ENCODE measurements at regions not wholly inside any gene's neighbourhood (a gene's known extent, or its start where the extent isn't known, plus 50 kb on each side); places are given as distances from the start of the nearest gene placed in this dataset.

DNA sequence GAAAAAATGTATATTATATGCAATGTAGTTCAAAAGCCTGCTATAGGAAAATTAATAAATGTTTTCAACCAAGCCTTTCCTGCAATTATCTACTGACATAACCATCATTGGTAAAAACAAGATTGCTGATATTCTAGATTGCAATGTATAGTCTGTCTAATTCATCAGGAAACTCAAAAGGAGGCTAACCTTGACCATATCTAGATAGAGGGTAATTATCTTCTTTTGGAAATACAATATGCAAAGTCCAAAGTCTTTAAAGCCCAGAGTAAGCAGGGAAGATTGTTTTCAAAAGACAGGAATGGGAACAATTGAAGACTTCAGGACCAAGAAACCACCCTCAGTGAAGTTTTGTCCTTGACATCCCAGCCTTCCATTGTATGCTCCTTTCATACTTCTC lies 123.1 kb upstream of the GLRA2 start:
- POLR2A ChIA-PET, result no interaction called here
- TF ChIP-seq KLF10 (tag by site-specific recombination; IDR thresholded peaks at IDR 0.05) (no peak), ZNF211 (tag by site-specific recombination; IDR thresholded peaks at IDR 0.05; ENCODE audit: low read depth) (no peak), ZNF501 (tag by site-specific recombination; IDR thresholded peaks at IDR 0.05) (no peak), ZNF423 (tag by site-specific recombination; IDR thresholded peaks at IDR 0.05) (no peak), ZNF174 (tag by site-specific recombination; IDR thresholded peaks at IDR 0.05) (no peak), ZNF175 (tag by site-specific recombination; IDR thresholded peaks at IDR 0.05) (no peak), ELK4 (IDR thresholded peaks at IDR 0.05; ENCODE audit: borderline replicate concordance, low read depth, low read length) (no peak), RBAK (tag by site-specific recombination; IDR thresholded peaks at IDR 0.05) (no peak), ZNF157 (tag by site-specific recombination; IDR thresholded peaks at IDR 0.05) (no peak), ZNF155 (tag by site-specific recombination; IDR thresholded peaks at IDR 0.05) (no peak), ZNF658 (tag by site-specific recombination; IDR thresholded peaks at IDR 0.05) (no peak), ZNF600 (tag by site-specific recombination; IDR thresholded peaks at IDR 0.05) (no peak), ZBTB6 (tag by site-specific recombination; IDR thresholded peaks at IDR 0.05) (no peak), GLI4 (tag by site-specific recombination; IDR thresholded peaks at IDR 0.05) (no peak), ZNF843 (tag by site-specific recombination; IDR thresholded peaks at IDR 0.05) (no peak), ZNF324 (tag by site-specific recombination; IDR thresholded peaks at IDR 0.05) (no peak), ZBTB7A (tag by site-specific recombination; IDR thresholded peaks at IDR 0.05; ENCODE audit: low read depth) (no peak), ZNF677 (tag by site-specific recombination; IDR thresholded peaks at IDR 0.05) (no peak)
- TF ChIP-seq, protein P1, sequence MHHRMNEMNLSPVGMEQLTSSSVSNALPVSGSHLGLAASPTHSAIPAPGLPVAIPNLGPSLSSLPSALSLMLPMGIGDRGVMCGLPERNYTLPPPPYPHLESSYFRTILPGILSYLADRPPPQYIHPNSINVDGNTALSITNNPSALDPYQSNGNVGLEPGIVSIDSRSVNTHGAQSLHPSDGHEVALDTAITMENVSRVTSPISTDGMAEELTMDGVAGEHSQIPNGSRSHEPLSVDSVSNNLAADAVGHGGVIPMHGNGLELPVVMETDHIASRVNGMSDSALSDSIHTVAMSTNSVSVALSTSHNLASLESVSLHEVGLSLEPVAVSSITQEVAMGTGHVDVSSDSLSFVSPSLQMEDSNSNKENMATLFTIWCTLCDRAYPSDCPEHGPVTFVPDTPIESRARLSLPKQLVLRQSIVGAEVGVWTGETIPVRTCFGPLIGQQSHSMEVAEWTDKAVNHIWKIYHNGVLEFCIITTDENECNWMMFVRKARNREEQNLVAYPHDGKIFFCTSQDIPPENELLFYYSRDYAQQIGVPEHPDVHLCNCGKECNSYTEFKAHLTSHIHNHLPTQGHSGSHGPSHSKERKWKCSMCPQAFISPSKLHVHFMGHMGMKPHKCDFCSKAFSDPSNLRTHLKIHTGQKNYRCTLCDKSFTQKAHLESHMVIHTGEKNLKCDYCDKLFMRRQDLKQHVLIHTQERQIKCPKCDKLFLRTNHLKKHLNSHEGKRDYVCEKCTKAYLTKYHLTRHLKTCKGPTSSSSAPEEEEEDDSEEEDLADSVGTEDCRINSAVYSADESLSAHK (tag by site-specific recombination; IDR thresholded peaks at IDR 0.05), result no peak
- TF ChIP-seq, protein P2, sequence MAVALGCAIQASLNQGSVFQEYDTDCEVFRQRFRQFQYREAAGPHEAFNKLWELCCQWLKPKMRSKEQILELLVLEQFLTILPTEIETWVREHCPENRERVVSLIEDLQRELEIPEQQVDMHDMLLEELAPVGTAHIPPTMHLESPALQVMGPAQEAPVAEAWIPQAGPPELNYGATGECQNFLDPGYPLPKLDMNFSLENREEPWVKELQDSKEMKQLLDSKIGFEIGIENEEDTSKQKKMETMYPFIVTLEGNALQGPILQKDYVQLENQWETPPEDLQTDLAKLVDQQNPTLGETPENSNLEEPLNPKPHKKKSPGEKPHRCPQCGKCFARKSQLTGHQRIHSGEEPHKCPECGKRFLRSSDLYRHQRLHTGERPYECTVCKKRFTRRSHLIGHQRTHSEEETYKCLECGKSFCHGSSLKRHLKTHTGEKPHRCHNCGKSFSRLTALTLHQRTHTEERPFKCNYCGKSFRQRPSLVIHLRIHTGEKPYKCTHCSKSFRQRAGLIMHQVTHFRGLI (tag by site-specific recombination; IDR thresholded peaks at IDR 0.05), result no peak

DNA sequence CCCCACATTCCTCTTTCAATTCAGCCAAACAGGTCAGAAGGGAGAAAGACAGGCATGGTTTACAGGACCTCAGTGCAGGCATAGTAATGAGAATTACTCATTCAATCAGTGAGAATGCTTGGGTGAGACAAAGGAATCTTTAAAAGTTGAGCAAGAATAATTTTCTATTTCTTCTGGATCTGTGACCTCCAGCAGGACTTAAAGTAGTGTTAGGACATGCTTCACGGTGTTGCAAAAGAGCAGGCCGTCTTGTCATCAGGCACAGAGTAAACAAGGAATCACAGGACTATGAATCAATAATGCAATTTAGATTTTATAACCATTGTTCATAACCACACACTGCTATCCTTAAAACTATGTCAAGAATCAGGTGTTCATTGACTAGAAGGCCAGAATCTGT lies 130.6 kb upstream of the GLRA2 start:
- Histone ChIP-seq H3K4me3 (ENCODE audit: low read depth, low read length) (no peak overlapping the region), H3K9me3 (ENCODE audit: control insufficient read depth, insufficient read depth, low read depth, low read length) (peaks cover 2% of the 10 kb centered on the region), H3K4me1 (ENCODE audit: control insufficient read depth, insufficient read depth, low read length) (no peaks in the 10 kb centered on the region), H3K27ac (ENCODE audit: extremely low read depth, low read depth, low read length) (no peak overlapping the region), H3K36me3 (ENCODE audit: control insufficient read depth in 2 of 2, insufficient read depth in 1 of 2, low read length in 2 of 2) (no peaks in the 10 kb centered on the region)
- TF ChIP-seq KLF16 (tag by site-specific recombination; IDR thresholded peaks at IDR 0.05), result no peak
- no peak for TF ChIP-seq REST (tag by site-specific recombination; IDR thresholded peaks at IDR 0.05)
- TF ChIP-seq EGR2 (tag by site-specific recombination; IDR thresholded peaks at IDR 0.05; ENCODE audit: low read depth), result no peak
- TF ChIP-seq, protein P3, sequence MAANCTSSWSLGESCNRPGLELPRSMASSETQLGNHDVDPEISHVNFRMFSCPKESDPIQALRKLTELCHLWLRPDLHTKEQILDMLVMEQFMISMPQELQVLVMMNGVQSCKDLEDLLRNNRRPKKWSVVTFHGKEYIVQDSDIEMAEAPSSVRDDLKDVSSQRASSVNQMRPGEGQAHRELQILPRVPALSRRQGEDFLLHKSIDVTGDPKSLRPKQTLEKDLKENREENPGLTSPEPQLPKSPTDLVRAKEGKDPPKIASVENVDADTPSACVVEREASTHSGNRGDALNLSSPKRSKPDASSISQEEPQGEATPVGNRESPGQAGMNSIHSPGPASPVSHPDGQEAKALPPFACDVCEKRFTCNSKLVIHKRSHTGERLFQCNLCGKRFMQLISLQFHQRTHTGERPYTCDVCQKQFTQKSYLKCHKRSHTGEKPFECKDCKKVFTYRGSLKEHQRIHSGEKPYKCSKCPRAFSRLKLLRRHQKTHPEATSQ (tag by site-specific recombination; IDR thresholded peaks at IDR 0.05), result no peak
- no peak for TF ChIP-seq WT1 (tag by site-specific recombination; IDR thresholded peaks at IDR 0.05)
- ChIA-PET POLR2A (no interaction called here), CTCF (interaction anchor here (0.7 kb wide), 1 partner anchor 117 kb away, joined by 3 read pairs; no protein-coding TSS in a partner anchor)

More for the DNA sequence above, 123.1 kb upstream of the GLRA2 start:
- H3K4me3 ChIP-seq (ENCODE audit: low read depth, low read length), result no peak overlapping the region
- H3K9me3 ChIP-seq (ENCODE audit: control insufficient read depth, insufficient read depth, low read depth, low read length), result peaks cover 2% of the 10 kb centered on the region
- H3K4me1 ChIP-seq (ENCODE audit: control insufficient read depth, insufficient read depth, low read length), result no peaks in the 10 kb centered on the region
- no peak overlapping the region for H3K27ac ChIP-seq (ENCODE audit: extremely low read depth, low read depth, low read length)
- H3K36me3 ChIP-seq (ENCODE audit: control insufficient read depth in 2 of 2, insufficient read depth in 1 of 2, low read length in 2 of 2), result no peaks in the 10 kb centered on the region
- CTCF ChIA-PET, result no interaction called here

All from HEK293 (cell line).